ENCODE measurements at regions not wholly inside any gene's neighbourhood (a gene's known extent, or its start where the extent isn't known, plus 50 kb on each side); places are given as distances from the start of the nearest gene placed in this dataset.

GRCh38 chr14:30211326-30211725 lies 283.7 kb upstream of the PRKD1 start:
- no peaks in the 10 kb centered on the region for H3K4me1 Mint-ChIP-seq
- H3K9ac ChIP-seq, result no peak overlapping the region
- no peaks in the 10 kb centered on the region for H3K79me2 ChIP-seq (ENCODE audit: low read depth)
- no peak for DNase-seq (ENCODE audit: low spot score)
- no peak overlapping the region for H3K27ac ChIP-seq
- no peaks in the 10 kb centered on the region for H4K20me1 ChIP-seq (ENCODE audit: low read depth)
- no peak overlapping the region for H3K27ac Mint-ChIP-seq
- H2AFZ ChIP-seq (replicated peaks), result no peak overlapping the region
- no peaks in the 10 kb centered on the region for H3K36me3 Mint-ChIP-seq
- H3K9me3 ChIP-seq (ENCODE audit: low read depth), result no peaks in the 10 kb centered on the region
- no peaks in the 10 kb centered on the region for H3K4me1 ChIP-seq
- H3K27me3 ChIP-seq, result no peaks in the 10 kb centered on the region
- no peaks in the 10 kb centered on the region for H3K9me3 Mint-ChIP-seq
- no peaks in the 10 kb centered on the region for H3K36me3 ChIP-seq
- no peak overlapping the region for H3K4me2 ChIP-seq
- H3K27me3 Mint-ChIP-seq (ENCODE audit: insufficient read depth, low read depth), result peaks cover 5% of the 10 kb centered on the region
- H3F3A ChIP-seq (ENCODE audit: low read depth), result no peaks in the 10 kb centered on the region
- no peak overlapping the region for H3K4me3 Mint-ChIP-seq
- TF ChIP-seq EZH2phosphoT487 (IDR thresholded peaks at IDR 0.05), result no peak
- TF ChIP-seq EZH2 (IDR thresholded peaks at IDR 0.05), result no peak
- TF ChIP-seq CTCF (IDR thresholded peaks at IDR 0.05), result no peak
- no peak overlapping the region for H3K4me3 ChIP-seq

- Histone ChIP-seq H3K4me3 (no peak overlapping the region), H3K9me3 (ENCODE audit: low read depth) (no peaks in the 10 kb centered on the region), H3K36me3 (no peaks in the 10 kb centered on the region), H3K9ac (no peak overlapping the region), H3K4me2 (no peak overlapping the region), H3K4me1 (no peaks in the 10 kb centered on the region), H3F3A (ENCODE audit: low read depth) (no peaks in the 10 kb centered on the region), H2AFZ (replicated peaks) (no peak overlapping the region), H4K20me1 (ENCODE audit: low read depth) (no peaks in the 10 kb centered on the region), H3K27ac (no peak overlapping the region), H3K27me3 (no peaks in the 10 kb centered on the region), H3K79me2 (ENCODE audit: low read depth) (no peaks in the 10 kb centered on the region)
- Mint-ChIP-seq H3K9me3 (no peaks in the 10 kb centered on the region), H3K36me3 (no peaks in the 10 kb centered on the region), H3K27me3 (ENCODE audit: insufficient read depth, low read depth) (peaks cover 7% of the 10 kb centered on the region), H3K4me3 (no peak overlapping the region), H3K27ac (no peak overlapping the region), H3K4me1 (no peaks in the 10 kb centered on the region)
- TF ChIP-seq CTCF (IDR thresholded peaks at IDR 0.05), result no peak
- DNase-seq (ENCODE audit: low spot score), result no peak
Measured at GRCh38 chr14:30214014-30214413, 286.4 kb upstream of the PRKD1 start.

- Histone ChIP-seq H3K9me3 (ENCODE audit: low read depth) (no peaks in the 10 kb centered on the region), H4K20me1 (ENCODE audit: low read depth) (no peaks in the 10 kb centered on the region), H2AFZ (replicated peaks) (peak overlapping the region; percentile 11), H3K9ac (no peak overlapping the region), H3K79me2 (ENCODE audit: low read depth) (no peaks in the 10 kb centered on the region), H3K27me3 (no peaks in the 10 kb centered on the region), H3K4me3 (no peak overlapping the region), H3K4me2 (no peak overlapping the region), H3K4me1 (no peaks in the 10 kb centered on the region), H3K27ac (no peak overlapping the region), H3K36me3 (no peaks in the 10 kb centered on the region), H3F3A (ENCODE audit: low read depth) (no peaks in the 10 kb centered on the region)
- Mint-ChIP-seq H3K4me3 (no peak overlapping the region), H3K36me3 (no peaks in the 10 kb centered on the region), H3K9me3 (no peaks in the 10 kb centered on the region), H3K27ac (no peak overlapping the region), H3K4me1 (no peaks in the 10 kb centered on the region), H3K27me3 (ENCODE audit: insufficient read depth, low read depth) (peaks cover 7% of the 10 kb centered on the region)
- no peak for TF ChIP-seq EZH2phosphoT487 (IDR thresholded peaks at IDR 0.05)
- no peak for TF ChIP-seq EZH2 (IDR thresholded peaks at IDR 0.05)
- TF ChIP-seq CTCF (IDR thresholded peaks at IDR 0.05), result peak; percentile 81
- peak; percentile 72 for DNase-seq (ENCODE audit: low spot score)
Measured at GRCh38 chr14:30214461-30215090, 286.9 kb upstream of the PRKD1 start.

All from neural progenitor cell (in vitro differentiated cells).